ENCODE measurements at regions not wholly inside any gene's neighbourhood (a gene's known extent, or its start where the extent isn't known, plus 50 kb on each side); places are given as distances from the start of the nearest gene placed in this dataset.

- WGBS, 5 donors = 52 to 77% (median 70%) methylated on average over 1 of the region's 1 CpG
- H3K27ac ChIP-seq = no peak overlapping the region
- no peaks in the 10 kb centered on the region for H3K9me3 ChIP-seq
- H3K27me3 ChIP-seq = no peaks in the 10 kb centered on the region
- no peaks in the 10 kb centered on the region for H3K36me3 ChIP-seq
- intact Hi-C loops (cut with DNase I; ENCODE audit: low total_unique reads) = no loop called here
- DNase-seq = peak in 1 of 2 donors; percentile 19
- H3K4me3 ChIP-seq = no peak overlapping the region
- no peaks in the 10 kb centered on the region for H3K4me1 ChIP-seq
- TF ChIP-seq CTCF (IDR thresholded peaks at IDR 0.05) (no peak), POLR2AphosphoS5 (IDR thresholded peaks at IDR 0.05) (no peak), EP300 (IDR thresholded peaks at IDR 0.05) (no peak), POLR2A (IDR thresholded peaks at IDR 0.05) (no peak)
These were observed 165.6 kb upstream of the FAM3C start for GRCh38 chr7:121561717-121562116.

- no peaks in the 10 kb centered on the region for H3K9me3 ChIP-seq
- no peak overlapping the region for H3K27ac ChIP-seq
- no peaks in the 10 kb centered on the region for H3K27me3 ChIP-seq
- H3K4me1 ChIP-seq = no peaks in the 10 kb centered on the region
- intact Hi-C loops (cut with DNase I; ENCODE audit: low total_unique reads) = no loop called here
- 81 to 92% (median 88%) methylated on average over 3 of the region's 3 CpGs for WGBS, 5 donors
- H3K36me3 ChIP-seq = no peaks in the 10 kb centered on the region
- no peak overlapping the region for H3K4me3 ChIP-seq
- TF ChIP-seq POLR2AphosphoS5 (IDR thresholded peaks at IDR 0.05) (no peak), CTCF (IDR thresholded peaks at IDR 0.05) (no peak), POLR2A (IDR thresholded peaks at IDR 0.05) (no peak), EP300 (IDR thresholded peaks at IDR 0.05) (no peak)
- no peak for DNase-seq
These were observed 164.3 kb upstream of the FAM3C start for GRCh38 chr7:121560267-121560990.

GRCh38 chr7:121558288-121558687 is 162.2 kb upstream of the FAM3C start:
- H3K27ac ChIP-seq = no peak overlapping the region
- no peaks in the 10 kb centered on the region for H3K9me3 ChIP-seq
- intact Hi-C loops (cut with DNase I; ENCODE audit: low total_unique reads) = no loop called here
- WGBS, 5 donors = 56 to 65% (median 58%) methylated on average over 2 of the region's 2 CpGs
- H3K4me1 ChIP-seq = no peaks in the 10 kb centered on the region
- TF ChIP-seq POLR2A (IDR thresholded peaks at IDR 0.05) (no peak), EP300 (IDR thresholded peaks at IDR 0.05) (no peak), POLR2AphosphoS5 (IDR thresholded peaks at IDR 0.05) (no peak), CTCF (IDR thresholded peaks at IDR 0.05) (no peak)
- H3K36me3 ChIP-seq = no peaks in the 10 kb centered on the region
- no peak overlapping the region for H3K4me3 ChIP-seq
- no peaks in the 10 kb centered on the region for H3K27me3 ChIP-seq
- no peak for DNase-seq

DNA sequence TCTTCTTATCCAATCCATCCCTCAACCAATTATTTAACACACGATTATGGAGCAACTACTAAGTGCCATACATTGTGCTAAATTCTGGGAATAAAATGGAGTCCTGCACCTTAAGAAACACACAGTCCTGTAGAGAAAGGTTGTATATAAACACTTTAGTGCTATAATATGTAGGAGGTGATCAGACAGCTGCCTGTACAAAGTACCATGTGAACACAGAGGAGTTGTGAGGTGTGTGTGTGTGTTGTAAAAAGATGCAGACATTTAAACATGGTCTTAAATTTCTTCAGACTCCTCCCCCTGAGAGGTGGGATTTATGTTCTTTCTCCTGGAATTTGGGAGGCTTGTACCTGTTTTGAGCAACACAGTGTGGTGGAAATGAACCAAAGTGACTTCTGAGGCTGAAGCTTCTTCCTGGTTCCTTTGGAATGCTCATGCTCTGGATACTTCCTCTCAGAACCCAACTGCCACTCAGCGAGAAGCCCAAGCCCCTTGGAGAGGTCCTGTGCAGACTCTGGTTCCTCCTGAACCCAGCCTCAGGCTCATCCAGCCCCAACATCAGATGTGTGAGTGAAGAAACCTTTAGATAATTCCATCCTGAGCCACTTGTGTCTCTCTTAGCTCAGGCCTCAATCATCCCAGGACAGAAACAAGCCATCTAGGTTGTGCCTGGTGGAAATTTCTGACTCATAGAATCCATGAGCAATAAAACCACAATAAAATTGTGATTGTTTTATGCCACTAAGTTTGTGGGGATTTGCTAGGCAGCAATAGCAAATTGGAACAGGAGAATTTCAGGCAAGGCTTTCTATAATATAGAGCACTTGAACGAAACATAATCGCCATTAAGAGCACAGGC is 161.2 kb upstream of the FAM3C start:
- Histone ChIP-seq H3K4me3 (no peak overlapping the region), H3K27ac (no peak overlapping the region), H3K9me3 (no peaks in the 10 kb centered on the region), H3K27me3 (no peaks in the 10 kb centered on the region), H3K36me3 (no peaks in the 10 kb centered on the region), H3K4me1 (no peaks in the 10 kb centered on the region)
- WGBS, 5 donors = 92 to 97% (median 94%) methylated on average over 4 of the region's 4 CpGs
- intact Hi-C loops (cut with DNase I; ENCODE audit: low total_unique reads) = no loop called here
- no peak for DNase-seq
- TF ChIP-seq POLR2AphosphoS5 (IDR thresholded peaks at IDR 0.05) (no peak), POLR2A (IDR thresholded peaks at IDR 0.05) (no peak), CTCF (IDR thresholded peaks at IDR 0.05) (no peak), EP300 (IDR thresholded peaks at IDR 0.05) (no peak)

Measured in stomach (tissue), 8 donors.